Astrocyte (in vitro differentiated cells and primary cell): ENCODE measurements at regions not wholly inside any gene's neighbourhood (a gene's known extent, or its start where the extent isn't known, plus 50 kb on each side); places are given as distances from the start of the nearest gene placed in this dataset.

Source experiments
- CTCF ChIP-seq: IDR thresholded peaks from 2 replicates; pipeline ENCODE4 v1.5.1; 2011; ENCODE audit warnings: low read depth, mild to moderate bottlenecking, inconsistent platforms, low read length, moderate library complexity; ENCODE audit not compliant: insufficient read depth
- EZH2 ChIP-seq: IDR thresholded peaks from 2 replicates; pipeline ENCODE4 v1.6.1; 2012; ENCODE audit warnings: mild to moderate bottlenecking, low read length, inconsistent platforms; ENCODE audit not compliant: insufficient read depth

GRCh38 chr5:158492841-158493242 is 606.9 kb downstream of the EBF1 start:
- TF ChIP-seq CTCF (no peak), EZH2 (no peak)
